HT-29 (cell line): ENCODE measurements at regions not wholly inside any gene's neighbourhood (a gene's known extent, or its start where the extent isn't known, plus 50 kb on each side); places are given as distances from the start of the nearest gene placed in this dataset.
"Not testable (repeated sequence)": the region's sequence is repeated elsewhere in the genome, so short reads cannot be mapped to it uniquely, and the experiment has no call there.

Experiments
- DNase-seq: peaks from one replicate; pipeline ENCODE4 v3.0.0-alpha.2; 2015; ENCODE audit warnings: low spot score

DNA sequence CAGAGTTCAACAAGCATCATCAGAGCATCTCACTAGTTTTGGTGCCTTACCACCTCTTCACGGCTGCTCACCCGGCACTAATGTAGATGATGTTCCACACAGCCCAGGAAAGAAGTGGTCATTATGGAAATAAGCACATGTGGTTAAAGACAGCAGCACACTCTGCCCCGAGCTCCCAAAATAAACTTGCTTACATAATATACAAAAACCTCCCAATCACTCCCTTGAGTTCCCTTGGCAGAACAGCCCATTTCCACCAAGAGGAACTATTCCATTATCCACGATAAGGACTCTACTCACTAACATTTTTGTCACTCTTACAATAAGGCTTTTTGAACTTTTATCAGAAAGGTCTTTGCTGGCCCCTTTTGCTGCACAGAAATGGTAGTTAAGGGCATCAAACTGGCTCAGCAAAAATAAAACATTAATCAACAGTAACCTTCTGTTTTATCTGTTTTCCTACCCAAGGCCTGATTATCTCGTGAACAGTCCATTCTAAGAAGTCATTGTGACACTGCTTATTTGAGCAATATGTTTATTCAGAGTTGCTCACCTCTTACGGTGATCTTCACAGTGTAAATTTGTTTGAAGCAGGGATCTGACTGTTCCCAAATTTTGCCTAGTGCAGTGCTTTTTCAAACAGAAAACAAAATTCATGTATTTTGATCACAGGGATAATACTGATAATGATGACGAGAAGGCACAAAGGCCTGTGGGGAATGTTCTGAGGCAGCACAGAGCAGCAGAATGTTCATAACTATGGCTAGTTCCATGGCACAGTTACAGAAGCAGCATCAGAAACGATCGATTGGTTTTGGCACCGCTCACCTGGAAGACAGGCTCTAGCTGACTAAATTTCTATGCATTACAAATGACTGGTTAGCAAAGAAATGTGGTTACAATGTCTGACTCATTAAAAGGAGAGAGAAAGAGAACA lies 399.8 kb upstream of the PIK3R1 start:
- DNase-seq: no peak

DNA sequence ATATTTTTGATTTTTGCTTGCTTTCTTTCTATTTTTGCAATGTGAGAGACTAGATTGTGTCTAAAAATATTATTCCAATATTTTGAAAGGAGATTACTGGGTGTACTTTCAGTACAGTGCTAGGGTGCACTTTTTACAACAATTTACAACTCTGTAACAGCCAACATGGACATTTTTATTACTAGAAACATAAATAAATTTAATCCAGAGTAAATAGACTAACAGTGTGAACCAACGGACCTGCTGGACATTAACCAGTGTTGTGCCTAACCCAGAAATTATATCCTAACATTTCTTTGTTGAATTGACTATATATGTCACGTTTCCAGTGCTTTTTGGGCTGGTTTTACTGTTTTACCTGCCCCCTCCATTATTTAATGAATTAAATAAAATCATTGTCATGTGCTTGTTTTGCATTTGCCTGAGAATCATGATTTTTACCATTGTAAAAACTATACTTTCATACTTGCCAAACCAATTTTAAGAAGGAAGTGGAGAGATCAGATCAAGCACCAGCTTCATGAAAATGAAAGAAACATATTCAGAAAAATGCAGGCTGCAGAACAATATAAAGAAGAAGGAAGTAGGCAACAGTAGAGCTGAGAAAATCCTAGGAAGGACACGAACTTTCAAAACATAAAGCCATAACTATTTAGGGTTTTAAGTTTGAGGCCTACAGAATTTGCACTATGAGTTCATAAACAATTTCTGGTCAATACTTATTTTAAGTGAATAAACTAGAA lies 400.8 kb upstream of the PIK3R1 start:
- no peak for DNase-seq

DNA sequence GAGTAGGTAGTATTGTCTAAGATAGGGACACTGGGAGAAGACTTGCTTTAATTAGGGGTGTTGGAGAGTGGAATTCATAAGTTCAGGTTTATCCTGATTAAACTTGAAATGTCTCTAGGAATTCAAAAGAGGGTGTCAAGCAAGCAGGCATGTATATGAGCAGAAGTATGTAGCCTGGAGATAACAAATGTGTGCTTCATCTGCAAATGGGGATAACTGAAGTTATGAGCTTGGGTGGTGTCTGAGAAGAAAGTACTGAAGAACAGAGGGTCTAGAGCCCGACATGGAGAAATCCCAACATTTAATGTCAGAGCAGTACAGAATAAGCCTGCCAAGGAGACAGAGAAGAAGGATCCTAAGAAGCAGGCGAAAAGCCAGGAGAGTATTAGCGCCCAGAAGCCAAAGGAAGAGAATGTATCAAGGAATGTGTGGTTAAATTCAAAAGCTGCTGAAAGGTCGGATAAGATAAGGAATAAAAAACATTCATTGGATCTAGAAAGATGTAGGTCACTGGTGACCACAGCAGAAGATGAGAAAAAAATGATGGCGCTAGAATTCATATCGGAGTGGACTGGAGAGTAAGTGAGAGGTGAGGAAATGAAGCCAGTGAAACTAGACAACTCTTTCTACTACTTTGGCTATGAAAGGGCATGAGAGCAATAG lies 401.5 kb upstream of the PIK3R1 start:
- no peak for DNase-seq

DNA sequence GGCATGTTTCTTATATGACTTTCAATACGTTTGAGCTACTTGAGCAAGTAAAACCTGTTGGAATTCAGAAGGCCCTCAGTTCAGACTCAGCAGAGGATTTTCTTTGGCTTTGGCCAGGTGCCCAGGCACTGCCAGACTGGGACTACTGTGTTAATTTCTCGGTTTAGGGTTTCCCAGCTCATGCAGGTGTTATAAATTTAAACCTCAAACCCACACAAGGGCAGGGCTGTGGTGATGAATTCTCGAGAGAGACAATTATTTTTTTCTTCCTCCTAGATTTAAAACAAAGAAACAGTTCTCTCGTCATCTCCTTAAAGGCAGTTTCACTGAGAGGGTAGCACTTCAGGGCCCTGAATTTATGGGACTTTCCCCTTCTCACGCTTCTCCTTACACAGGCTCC lies 406.0 kb upstream of the PIK3R1 start:
- peak; percentile 30 for DNase-seq

DNA sequence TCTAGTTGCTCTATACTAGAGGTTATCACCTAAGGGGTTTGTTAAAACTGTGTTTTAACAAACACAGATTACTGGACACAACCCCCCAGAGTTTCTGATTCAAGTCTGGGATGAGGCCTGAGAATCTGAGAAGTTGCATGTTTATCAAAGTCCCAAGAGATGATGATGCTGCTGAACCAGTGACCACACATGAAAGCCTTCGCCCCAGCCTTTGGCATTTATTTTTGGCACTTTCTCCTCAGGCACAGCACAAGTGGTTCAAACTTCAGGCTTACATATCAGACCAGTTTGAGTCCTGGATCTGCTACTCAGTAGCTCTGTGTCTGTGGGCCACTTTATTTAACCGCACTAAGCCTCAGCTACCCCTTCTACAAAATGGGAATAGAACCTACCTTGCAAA lies 407.2 kb upstream of the PIK3R1 start:
- DNase-seq: no peak

DNA sequence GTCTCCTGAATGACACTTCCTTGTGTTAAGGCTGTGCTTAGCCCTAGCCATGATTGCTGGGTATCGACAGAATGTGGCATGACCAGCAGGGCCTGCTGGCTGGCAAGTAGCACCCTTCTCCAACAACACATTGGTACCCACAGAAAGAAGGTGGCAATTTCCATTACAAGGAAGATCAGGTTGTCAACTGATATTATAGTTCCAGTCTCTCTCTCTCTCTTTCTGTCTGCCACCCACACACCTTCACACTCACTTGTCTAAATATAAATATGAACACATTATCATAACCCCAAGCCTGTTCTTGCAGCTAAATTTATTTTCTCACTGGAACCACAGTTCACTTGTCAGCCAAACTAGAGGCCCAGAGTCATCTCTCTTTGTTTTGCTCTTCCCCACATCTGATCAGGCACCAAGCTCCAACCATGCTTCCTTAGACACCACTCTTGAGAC lies 408.1 kb upstream of the PIK3R1 start:
- DNase-seq: no peak

DNA sequence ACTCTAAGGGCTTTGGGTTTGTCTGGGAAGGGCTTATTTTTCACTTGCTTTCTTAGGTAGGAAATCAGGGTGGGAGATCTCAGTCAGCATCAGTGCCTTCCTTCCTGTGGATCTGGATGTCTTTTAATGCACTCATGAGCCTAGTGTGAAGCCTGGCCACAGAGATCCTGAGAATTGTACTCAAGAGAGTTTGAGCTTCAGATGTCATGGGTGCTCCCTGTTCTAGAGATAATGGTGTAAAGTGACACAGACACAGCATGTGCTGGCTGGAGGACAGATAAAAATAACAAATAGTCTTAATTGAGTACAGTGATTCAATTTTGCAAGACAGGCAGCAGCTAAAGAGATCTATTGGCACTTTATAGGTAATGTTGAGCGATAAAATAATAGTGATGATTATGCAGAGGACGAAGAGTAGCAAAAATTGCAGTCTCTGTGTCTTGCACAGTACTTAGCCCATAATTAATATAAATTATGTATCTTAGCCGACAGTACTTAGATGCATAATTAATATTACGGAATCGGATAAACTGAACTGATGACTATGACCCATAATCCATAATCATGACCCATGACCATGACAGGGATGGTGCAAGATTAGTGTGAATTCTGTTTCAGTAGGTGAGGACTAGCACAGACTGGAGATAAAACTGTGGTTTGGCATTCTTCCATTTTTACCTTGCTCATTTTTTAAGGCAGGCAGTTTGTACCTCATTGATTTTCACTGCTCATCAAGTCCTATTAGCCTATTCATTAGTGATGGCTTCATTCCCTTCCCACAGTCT lies 408.7 kb upstream of the PIK3R1 start:
- no peak for DNase-seq

DNA sequence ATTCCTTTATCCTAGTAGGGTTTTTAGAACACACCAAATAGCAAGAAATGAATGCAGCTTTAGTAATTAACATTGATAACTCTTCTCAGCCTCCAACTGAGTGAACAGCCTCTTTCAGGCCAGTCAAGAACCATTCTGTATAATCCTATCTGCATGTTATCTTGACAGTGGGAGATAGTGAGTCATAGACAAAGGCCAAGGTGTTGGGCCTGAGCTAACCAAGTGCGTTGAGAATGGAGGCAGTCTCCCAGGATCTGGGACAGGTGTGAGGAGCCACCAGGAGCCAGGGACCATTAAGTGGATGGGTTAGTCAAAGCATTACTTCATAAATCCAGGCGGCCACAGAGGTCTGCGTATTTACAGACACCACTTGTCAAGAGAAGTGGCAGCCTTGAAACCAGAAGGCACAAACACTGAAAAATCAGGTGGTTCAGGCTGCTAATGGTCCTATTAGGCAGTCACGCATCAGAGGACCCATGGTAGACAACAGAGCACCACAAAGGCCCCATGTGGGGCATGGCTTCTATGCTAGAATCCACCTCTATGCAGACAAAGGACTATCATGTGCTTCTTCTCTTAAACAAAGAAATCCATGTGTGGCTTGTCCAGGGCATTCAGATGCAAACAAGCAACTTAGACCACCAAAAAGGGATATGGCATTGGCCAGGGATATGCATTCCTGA lies 409.7 kb upstream of the PIK3R1 start:
- DNase-seq: no peak

DNA sequence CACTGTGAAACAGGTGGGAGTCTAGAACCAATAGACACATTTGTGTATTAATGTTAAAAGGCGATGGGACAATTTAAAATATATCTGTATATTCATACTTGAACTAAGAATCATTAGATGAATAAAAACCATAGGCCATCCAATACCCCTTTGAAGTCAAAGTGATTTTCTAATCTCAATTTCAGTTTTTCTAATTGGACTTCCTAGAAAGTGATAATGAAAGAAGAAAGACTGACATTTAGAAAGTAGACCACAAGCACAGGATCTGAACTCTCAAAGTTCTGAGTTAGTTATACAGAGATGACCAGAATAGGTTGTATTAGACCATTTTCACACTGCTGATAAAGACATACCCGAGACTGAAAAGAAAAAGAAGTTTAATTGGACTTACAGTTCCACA lies 412.8 kb upstream of the PIK3R1 start:
- DNase-seq: no peak

DNA sequence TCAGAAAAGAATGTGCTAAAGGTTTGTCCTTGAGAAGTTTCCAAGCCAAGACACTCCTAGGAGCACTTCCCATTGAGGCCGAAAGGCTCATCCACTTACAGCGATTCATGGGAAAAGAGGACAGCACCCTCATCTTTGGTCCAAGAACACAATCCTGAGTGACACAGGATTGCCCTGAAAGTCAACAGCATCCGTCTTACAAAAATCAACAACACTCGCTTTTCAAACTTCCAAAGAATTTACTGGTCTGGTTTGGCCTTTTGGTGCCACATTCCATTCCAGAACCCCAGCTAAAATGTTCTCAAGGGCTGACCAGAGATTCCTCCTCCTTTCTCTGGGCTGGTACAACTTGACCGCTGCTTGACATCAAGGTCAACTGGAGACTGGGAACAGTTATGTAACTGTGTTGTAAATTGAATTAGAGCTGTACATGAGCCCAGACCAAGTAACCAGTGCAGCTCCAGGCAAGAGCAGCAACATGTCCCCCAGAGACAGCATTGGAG lies 415.8 kb upstream of the PIK3R1 start:
- no peak for DNase-seq

DNA sequence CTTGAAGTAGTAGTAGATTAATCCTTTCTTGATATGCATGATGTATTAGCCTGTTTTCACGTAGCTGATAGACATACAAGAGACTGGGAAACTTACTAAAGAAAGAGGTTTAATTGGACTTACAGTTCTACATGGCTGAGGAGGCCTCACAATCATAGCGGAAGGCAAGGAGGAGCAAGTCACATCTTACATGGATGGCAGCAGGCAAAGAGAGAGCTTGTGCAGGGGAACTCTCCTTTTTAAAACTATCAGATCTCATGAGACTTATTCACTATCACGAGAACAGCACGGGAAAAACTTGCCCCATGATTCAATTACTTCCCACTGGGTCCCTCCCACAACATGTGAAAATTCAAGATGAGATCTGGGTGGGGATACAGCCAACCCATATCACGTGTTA lies 417.1 kb upstream of the PIK3R1 start:
- not testable (repeated sequence) for DNase-seq

DNA sequence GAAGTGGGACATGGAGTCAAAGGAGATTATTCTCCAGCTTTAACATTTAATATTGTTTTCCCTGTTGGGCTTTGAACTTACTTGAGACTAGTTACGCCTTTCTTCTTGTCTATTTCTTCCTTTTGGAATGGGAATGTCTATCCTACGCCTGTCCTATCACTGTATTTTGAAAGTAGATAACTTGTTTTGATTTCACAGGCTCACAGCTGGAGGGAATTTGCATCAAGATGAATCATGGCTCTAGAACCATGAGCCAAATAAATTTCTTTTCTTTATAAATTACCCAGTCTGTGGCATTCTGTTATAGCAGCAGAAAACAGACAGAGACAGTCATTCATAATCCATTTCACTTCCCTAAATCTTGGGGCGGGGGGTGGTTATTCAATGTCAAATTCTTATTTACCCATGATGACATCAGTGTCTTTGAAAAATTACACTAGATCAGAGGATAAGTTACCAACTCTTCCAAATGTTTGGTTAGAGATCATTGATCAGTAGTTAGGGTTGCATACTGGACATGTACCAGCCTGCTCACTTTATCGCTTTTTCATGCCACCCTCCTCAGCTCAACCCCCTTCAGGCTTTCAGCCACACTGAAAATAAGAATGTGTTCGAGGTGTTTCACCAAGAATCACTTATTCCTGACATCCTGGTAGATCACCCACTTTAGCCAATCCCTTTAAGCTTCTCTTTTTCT lies 419.6 kb upstream of the PIK3R1 start:
- DNase-seq: no peak

DNA sequence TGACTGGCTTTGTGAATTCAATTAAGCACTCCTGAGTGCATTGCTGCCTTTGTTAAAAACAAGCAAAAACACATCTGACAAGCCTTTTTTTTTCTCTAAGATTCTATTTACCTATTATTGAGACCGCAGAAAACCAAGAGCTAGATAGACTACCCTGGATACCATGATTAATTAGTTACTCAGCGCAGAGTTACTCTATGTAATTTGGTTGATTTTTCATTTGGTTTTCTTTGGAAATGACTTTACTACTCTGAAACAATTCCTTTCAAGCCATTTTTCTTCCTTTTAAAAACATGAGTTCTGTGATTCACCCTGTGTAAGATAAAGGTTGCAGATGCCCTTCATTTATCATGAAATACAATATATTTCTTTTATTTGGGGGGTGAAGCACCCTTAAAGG lies 421.6 kb upstream of the PIK3R1 start:
- DNase-seq: no peak

DNA sequence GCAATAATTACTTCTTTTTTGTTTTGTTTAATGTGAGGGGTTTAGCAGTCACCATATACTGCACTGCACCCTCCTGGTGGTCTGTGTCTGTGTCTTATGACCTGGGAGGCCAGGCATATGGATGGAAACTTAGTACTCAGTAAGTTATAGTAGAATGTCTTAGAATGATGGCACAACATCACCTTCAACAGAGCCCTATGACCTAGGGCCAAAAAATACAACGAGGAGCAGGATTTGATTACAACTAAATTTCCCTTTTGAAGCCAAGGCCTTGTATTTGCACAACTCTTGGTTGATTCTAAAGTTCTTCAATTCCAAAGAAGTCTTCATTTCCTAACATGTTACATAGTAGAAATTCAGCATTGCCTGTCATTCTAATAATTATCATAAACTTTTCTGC lies 422.1 kb upstream of the PIK3R1 start:
- DNase-seq: no peak

DNA sequence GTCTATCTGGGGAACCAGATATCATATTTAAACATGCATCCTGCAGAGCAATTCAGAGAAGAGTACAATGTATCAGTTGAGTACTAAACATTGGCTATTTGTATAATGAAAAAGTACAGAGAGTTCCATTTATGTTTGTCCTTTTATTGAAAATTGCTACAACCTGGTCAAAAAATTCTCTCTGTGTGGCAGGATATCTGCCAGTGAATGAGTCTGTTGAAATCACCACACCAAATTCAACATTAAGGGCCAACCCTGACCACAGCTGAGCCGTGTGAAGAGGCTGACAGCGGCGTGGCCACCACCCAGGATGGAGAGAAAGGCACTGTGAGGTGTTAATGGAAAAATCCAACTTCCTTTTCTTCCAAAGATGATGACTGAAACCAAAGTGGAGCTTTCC lies 422.7 kb upstream of the PIK3R1 start:
- DNase-seq: no peak

DNA sequence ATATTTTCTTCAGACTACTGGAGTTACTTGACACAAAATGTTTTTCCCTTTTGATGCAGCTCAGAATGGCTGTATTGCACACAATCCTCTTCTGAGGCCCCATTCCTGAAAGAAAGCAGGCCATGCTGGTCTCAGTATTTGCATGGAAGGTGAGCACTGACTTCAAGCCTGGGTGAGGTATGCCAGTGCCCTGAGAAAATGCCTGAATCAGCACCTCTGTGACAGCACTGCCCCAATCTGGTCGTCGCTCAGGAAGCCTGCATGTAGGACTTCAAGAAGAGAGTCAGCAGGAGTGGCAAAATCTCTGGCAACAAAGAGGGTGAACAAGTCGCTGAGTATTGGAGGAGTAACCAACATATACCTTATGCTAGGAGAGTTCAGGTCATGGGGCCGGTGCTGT lies 425.2 kb upstream of the PIK3R1 start:
- no peak for DNase-seq

DNA sequence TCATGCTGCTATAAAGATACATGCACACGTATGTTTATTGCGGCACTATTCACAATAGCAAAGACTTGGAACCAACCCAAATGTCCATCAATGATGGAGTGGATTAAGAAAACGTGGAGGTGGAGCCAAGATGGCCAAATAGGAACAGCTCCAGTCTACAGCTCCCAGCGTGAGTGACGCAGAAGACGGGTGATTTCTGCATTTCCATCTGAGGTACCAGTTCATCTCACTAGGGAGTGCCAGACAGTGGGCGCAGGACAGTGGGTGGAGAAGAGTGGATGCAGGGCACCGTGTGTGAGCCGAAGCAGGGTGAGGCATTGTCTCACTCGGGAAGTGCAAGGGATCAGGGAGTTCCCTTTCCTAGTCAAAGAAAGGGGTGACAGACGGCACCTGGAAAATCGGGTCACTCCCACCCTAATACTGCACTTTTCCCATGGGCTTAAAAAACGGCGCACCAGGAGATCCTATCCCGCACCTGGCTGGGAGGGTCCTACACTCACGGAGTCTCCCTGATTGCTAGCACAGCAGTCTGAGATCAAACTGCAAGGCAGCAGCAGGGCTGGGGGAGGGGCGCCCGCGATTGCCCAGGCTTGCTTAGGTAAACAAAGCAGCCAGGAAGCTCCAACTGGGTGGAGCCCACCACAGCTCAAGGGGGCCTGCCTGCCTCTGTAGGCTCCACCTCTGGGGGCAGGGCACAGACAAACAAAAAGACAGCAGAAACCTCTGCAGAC lies 435.5 kb upstream of the PIK3R1 start:
- DNase-seq: not testable (repeated sequence)

DNA sequence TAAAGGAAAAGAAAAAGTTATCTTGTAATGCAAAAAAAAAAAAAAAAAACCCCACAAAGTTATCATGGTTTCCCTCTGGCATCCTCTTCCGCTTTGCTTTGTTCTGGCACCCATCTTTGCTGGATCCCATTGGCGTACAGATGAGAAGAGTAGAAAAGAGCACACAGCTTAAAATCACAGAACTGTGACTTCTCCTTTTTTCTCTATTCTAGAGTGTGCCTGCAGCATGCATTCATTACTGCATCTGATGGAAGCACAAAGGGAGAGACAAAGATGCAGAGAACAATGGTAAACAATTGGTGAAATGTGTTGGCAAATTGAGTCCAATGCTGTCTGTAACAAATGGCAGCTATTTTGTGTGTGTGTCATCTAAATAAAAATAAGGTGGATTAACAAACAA lies 440.8 kb upstream of the PIK3R1 start:
- DNase-seq: peak; percentile 11

DNA sequence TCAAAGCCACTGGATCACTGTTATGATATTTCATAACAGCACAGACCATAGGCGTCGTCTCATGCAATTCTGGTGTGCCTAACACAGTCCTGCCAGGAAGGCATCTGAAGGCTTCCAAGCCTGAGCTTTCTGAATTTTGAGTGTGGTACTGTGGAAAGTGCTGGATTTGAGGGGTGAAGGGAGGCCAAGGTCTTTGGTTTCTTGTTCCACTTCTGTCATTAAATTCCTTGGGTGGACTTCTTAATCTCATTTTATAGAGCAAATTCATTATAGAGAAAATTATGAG lies 441.3 kb upstream of the PIK3R1 start:
- DNase-seq: no peak
